DND-41 (cell line): ENCODE measurements at regions not wholly inside any gene's neighbourhood (a gene's known extent, or its start where the extent isn't known, plus 50 kb on each side); places are given as distances from the start of the nearest gene placed in this dataset.

ENCODE experiments used
- EZH2 ChIP-seq: IDR thresholded peaks from 3 replicates; pipeline ENCODE4 v1.6.1; 2012; ENCODE audit warnings: borderline replicate concordance, low read depth, mild to moderate bottlenecking, moderate library complexity, low read length, inconsistent platforms; ENCODE audit not compliant: severe bottlenecking
- TF ChIP-seq, protein P1 (sequence below): IDR thresholded peaks from 2 replicates; pipeline ENCODE4 v1.5.1; 2012; ENCODE audit warnings: borderline replicate concordance, low read length, moderate library complexity, mild to moderate bottlenecking; ENCODE audit not compliant: poor library complexity, severe bottlenecking; ENCODE audit errors: extremely low read depth

DNA sequence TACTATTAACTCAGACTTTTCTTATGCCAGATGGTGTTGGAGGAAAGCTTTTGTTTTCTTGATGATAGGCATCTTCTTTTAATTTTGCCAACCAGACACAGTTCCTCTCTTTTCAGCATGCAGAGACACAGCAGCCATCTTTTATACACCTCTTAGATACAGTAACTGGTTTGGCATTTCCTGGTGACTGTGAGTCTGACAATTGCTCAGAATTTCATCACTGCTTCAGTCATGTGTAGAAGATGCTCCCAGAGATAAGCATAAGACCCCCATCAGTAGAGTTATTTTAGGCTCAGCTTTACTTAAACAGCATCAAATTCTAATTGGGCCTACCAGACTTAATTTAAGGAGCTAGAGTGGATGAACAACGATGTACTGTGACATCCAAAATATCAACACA is 779.0 kb downstream of the SQOR start:
- no peak for TF ChIP-seq EZH2
- TF ChIP-seq, protein P1, sequence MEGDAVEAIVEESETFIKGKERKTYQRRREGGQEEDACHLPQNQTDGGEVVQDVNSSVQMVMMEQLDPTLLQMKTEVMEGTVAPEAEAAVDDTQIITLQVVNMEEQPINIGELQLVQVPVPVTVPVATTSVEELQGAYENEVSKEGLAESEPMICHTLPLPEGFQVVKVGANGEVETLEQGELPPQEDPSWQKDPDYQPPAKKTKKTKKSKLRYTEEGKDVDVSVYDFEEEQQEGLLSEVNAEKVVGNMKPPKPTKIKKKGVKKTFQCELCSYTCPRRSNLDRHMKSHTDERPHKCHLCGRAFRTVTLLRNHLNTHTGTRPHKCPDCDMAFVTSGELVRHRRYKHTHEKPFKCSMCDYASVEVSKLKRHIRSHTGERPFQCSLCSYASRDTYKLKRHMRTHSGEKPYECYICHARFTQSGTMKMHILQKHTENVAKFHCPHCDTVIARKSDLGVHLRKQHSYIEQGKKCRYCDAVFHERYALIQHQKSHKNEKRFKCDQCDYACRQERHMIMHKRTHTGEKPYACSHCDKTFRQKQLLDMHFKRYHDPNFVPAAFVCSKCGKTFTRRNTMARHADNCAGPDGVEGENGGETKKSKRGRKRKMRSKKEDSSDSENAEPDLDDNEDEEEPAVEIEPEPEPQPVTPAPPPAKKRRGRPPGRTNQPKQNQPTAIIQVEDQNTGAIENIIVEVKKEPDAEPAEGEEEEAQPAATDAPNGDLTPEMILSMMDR = no peak
